B cell (primary cell): ENCODE measurements at regions not wholly inside any gene's neighbourhood (a gene's known extent, or its start where the extent isn't known, plus 50 kb on each side); places are given as distances from the start of the nearest gene placed in this dataset.

Experiments
- ATAC-seq: fragments of 200-7000 bp; cut with Tn5 transposase; one replicate; pipeline ENCODE4 v1.10.0; 2021; ENCODE audit warnings: low read depth, mild to moderate bottlenecking, moderate number of reproducible peaks, moderate library complexity
- CTCF ChIA-PET: fragments of 350-600 bp; sonication (Branson Sonifier 250); formaldehyde crosslinking; loops from one replicate; lab custom pipeline; 2021; ENCODE audit warnings: antibody characterized with exemption, inconsistent platforms; lab: Charles Lee
- POLR2A ChIA-PET: fragments of 350-600 bp; sonication (Branson Sonifier 250); formaldehyde crosslinking; loops from one replicate; lab custom pipeline; 2021; ENCODE audit warnings: antibody characterized with exemption; lab: Charles Lee
- DNase-seq: peaks from one replicate; pipeline ENCODE4 v3.0.0; 2013
- H2AFZ ChIP-seq: 2 replicates; pipeline ENCODE4 v1.6.1; 2012; ENCODE audit warnings: mild to moderate bottlenecking, low read depth, low read length; ENCODE audit not compliant: insufficient read depth, poor library complexity, severe bottlenecking
- H3K27ac ChIP-seq, 2 donors: 1 replicate in 1 of 2; 2 replicates in 1 of 2; pipeline ENCODE4 v1.5.1; 2012 to 2013; ENCODE audit warnings: low read length in 2 of 2, mild to moderate bottlenecking in 2 of 2, moderate library complexity in 1 of 2
- H3K27me3 ChIP-seq, 4 experiments: fragments of 200-600 bp in 1 of 4; sonication (generic) in 1 of 4; replicated peaks in 1 of 4; 1 replicate in 2 of 4; 2 replicates in 2 of 4; pipeline versions ENCODE4 v1.6.1 to v1.7.0; 2013 to 2016; ENCODE audit warnings: low read length in 3 of 4, mild to moderate bottlenecking in 2 of 4, mixed read lengths in 1 of 4, moderate library complexity in 1 of 4; ENCODE audit not compliant: insufficient read depth in 4 of 4, control insufficient read depth in 3 of 4; ENCODE audit errors: control extremely low read depth in 1 of 4
- H3K36me3 ChIP-seq, 2 experiments: replicated peaks in 1 of 2; 1 replicate in 1 of 2; 2 replicates in 1 of 2; pipeline versions ENCODE4 v1.6.1 to v1.7.1; 2013; ENCODE audit warnings: low read length in 1 of 2; ENCODE audit not compliant: insufficient read depth in 2 of 2, control insufficient read depth in 1 of 2; ENCODE audit errors: control extremely low read depth in 1 of 2, extremely low read depth in 1 of 2
- H3K4me1 ChIP-seq, 2 donors: fragments of 200-600 bp in 1 of 2; sonication (generic) in 1 of 2; 1 replicate in 1 of 2; 2 replicates in 1 of 2; pipeline versions ENCODE4 v1.5.1 to v1.6.1; 2013 to 2017; ENCODE audit warnings: low read length in 2 of 2; ENCODE audit not compliant: control insufficient read depth in 2 of 2, insufficient read depth in 2 of 2
- H3K4me2 ChIP-seq: replicated peaks from 2 replicates; pipeline ENCODE3; 2012; ENCODE audit warnings: mild to moderate bottlenecking, low read depth, low read length; ENCODE audit not compliant: poor library complexity, severe bottlenecking
- H3K4me3 ChIP-seq, 5 experiments: fragments of 200-600 bp in 1 of 5; sonication (generic) in 1 of 5; 1 replicate in 3 of 5; 2 replicates in 2 of 5; pipeline versions ENCODE4 v1.5.1 to v1.7.0; 2011 to 2016; ENCODE audit warnings: low read length in 4 of 5, mild to moderate bottlenecking in 4 of 5, low read depth in 2 of 5, control low read depth in 1 of 5, moderate library complexity in 1 of 5; ENCODE audit not compliant: insufficient read depth in 1 of 5; ENCODE audit errors: control extremely low read depth in 1 of 5, extremely low read depth in 1 of 5
- H3K79me2 ChIP-seq: fragments of 200-600 bp; sonication (generic); one replicate; pipeline ENCODE4 v1.6.0; 2016; ENCODE audit warnings: low read length; ENCODE audit not compliant: control insufficient read depth, insufficient read depth
- H3K9ac ChIP-seq: fragments of 200-600 bp; sonication (generic); 2 replicates; pipeline ENCODE4 v1.6.1; 2017; ENCODE audit warnings: mild to moderate bottlenecking, low read length, moderate library complexity
- H3K9me3 ChIP-seq, 3 donors: one replicate each; pipeline versions ENCODE4 v1.6.1 to v1.7.1; 2013; ENCODE audit warnings: low read length in 2 of 3; ENCODE audit not compliant: control insufficient read depth in 2 of 3, insufficient read depth in 1 of 3; ENCODE audit errors: control extremely low read depth in 1 of 3
- H4K20me1 ChIP-seq: 2 replicates; pipeline ENCODE4 v1.6.0; 2012; ENCODE audit warnings: mild to moderate bottlenecking, low read length; ENCODE audit not compliant: insufficient read depth, control insufficient read depth, poor library complexity, severe bottlenecking
- H3K27ac Mint-ChIP-seq: one replicate; pipeline ENCODE4 v1.8.0; 2021; ENCODE audit warnings: mixed read lengths
- H3K27me3 Mint-ChIP-seq: one replicate; pipeline ENCODE4 v1.8.0; 2021; ENCODE audit warnings: mixed read lengths
- H3K4me1 Mint-ChIP-seq: one replicate; pipeline ENCODE4 v1.8.0; 2021; ENCODE audit warnings: mixed read lengths
- H3K4me3 Mint-ChIP-seq: one replicate; pipeline ENCODE4 v1.8.0; 2021; ENCODE audit warnings: mixed read lengths
- H3K9me3 Mint-ChIP-seq: one replicate; pipeline ENCODE4 v1.8.0; 2022; ENCODE audit warnings: mixed read lengths; ENCODE audit not compliant: insufficient read depth
- EZH2 ChIP-seq: IDR thresholded peaks from 2 replicates; pipeline ENCODE4 v1.6.1; 2012; ENCODE audit warnings: borderline replicate concordance, low read depth, mild to moderate bottlenecking, moderate library complexity, low read length; ENCODE audit not compliant: insufficient read depth, poor library complexity, severe bottlenecking
- WGBS: methylation state at CpG from one replicate; pipeline ENCODE4 v1.1.5; 2013; ENCODE audit warnings: missing lambda C conversion rate; ENCODE audit not compliant: insufficient coverage; 5-methylcytosine and 5-hydroxymethylcytosine counted together
- intact Hi-C: fragments of 100-400 bp; cut with micrococcal nuclease; formaldehyde crosslinking; loops from one replicate; pipeline ENCODE4 v1.10.0; 2022
- TF ChIP-seq, protein P1 (sequence below): fragments of 200-600 bp; IDR thresholded peaks from one replicate; pipeline ENCODE4 v1.8.0; 2022; ENCODE audit warnings: antibody characterized with exemption, mild to moderate bottlenecking

GRCh38 chr3:21054064-21054463, 696.9 kb downstream of the ZNF385D start:
- intact Hi-C loops = no loop called here
- ChIA-PET CTCF (no interaction called here), POLR2A (no interaction called here)
- Histone ChIP-seq H3K9me3 (peaks cover 0 to 3% (median 1%) of the 10 kb centered on the region in 3 donors), H4K20me1 (no peaks in the 10 kb centered on the region), H3K4me1 (no peaks in the 10 kb centered on the region), H3K9ac (no peak overlapping the region), H3K4me3 (no peak overlapping the region), H2AFZ (no peak overlapping the region), H3K4me2 (no peak overlapping the region), H3K79me2 (no peaks in the 10 kb centered on the region), H3K27ac (no peak overlapping the region), H3K36me3 (no peaks in the 10 kb centered on the region), H3K27me3 (no peaks in the 10 kb centered on the region)
- no peaks in the 10 kb centered on the region for H3K4me1 Mint-ChIP-seq
- H3K9me3 Mint-ChIP-seq = peaks cover 2% of the 10 kb centered on the region
- no peak overlapping the region for H3K27ac Mint-ChIP-seq
- DNase-seq = no peak
- TF ChIP-seq EZH2 = no peak
- TF ChIP-seq, protein P1, sequence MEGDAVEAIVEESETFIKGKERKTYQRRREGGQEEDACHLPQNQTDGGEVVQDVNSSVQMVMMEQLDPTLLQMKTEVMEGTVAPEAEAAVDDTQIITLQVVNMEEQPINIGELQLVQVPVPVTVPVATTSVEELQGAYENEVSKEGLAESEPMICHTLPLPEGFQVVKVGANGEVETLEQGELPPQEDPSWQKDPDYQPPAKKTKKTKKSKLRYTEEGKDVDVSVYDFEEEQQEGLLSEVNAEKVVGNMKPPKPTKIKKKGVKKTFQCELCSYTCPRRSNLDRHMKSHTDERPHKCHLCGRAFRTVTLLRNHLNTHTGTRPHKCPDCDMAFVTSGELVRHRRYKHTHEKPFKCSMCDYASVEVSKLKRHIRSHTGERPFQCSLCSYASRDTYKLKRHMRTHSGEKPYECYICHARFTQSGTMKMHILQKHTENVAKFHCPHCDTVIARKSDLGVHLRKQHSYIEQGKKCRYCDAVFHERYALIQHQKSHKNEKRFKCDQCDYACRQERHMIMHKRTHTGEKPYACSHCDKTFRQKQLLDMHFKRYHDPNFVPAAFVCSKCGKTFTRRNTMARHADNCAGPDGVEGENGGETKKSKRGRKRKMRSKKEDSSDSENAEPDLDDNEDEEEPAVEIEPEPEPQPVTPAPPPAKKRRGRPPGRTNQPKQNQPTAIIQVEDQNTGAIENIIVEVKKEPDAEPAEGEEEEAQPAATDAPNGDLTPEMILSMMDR = no peak
- H3K4me3 Mint-ChIP-seq = no peak overlapping the region
- 96% methylated on average over 3 of the region's 3 CpGs for WGBS
- no peaks in the 10 kb centered on the region for H3K27me3 Mint-ChIP-seq
- no peak for ATAC-seq

GRCh38 chr3:21049334-21050062, 701.5 kb downstream of the ZNF385D start:
- no peak for ATAC-seq
- H3K4me3 Mint-ChIP-seq = no peak overlapping the region
- H3K4me2 ChIP-seq = no peak overlapping the region

More at GRCh38 chr3:21049334-21050062, 701.5 kb downstream of the ZNF385D start:
- Histone ChIP-seq H4K20me1 (no peaks in the 10 kb centered on the region), H3K4me1 (no peaks in the 10 kb centered on the region), H3K9ac (no peak overlapping the region), H3K4me3 (no peak overlapping the region), H3K9me3 (peaks cover 0 to 4% (median 0%) of the 10 kb centered on the region in 3 donors), H2AFZ (no peak overlapping the region), H3K36me3 (no peaks in the 10 kb centered on the region), H3K27ac (no peak overlapping the region), H3K79me2 (no peaks in the 10 kb centered on the region), H3K27me3 (no peaks in the 10 kb centered on the region)
- Mint-ChIP-seq H3K9me3 (no peaks in the 10 kb centered on the region), H3K27me3 (no peaks in the 10 kb centered on the region), H3K4me1 (no peaks in the 10 kb centered on the region), H3K27ac (no peak overlapping the region)
- no peak for DNase-seq
- ChIA-PET CTCF (no interaction called here), POLR2A (no interaction called here)
- TF ChIP-seq, protein P1 = no peak
- intact Hi-C loops = no loop called here
- WGBS = 100% methylated on average over 1 of the region's 7 CpGs
